Endothelial cell of umbilical vein (primary cell): ENCODE measurements at regions not wholly inside any gene's neighbourhood (a gene's known extent, or its start where the extent isn't known, plus 50 kb on each side); places are given as distances from the start of the nearest gene placed in this dataset.

Experiments
- BruUV-seq: library from RNA; stranded (reverse); fragments of 400-500 nt; replicated peaks from 2 replicates; lab custom pipeline; 2021; lab: Mats Ljungman, UMichigan
- CTCF ChIA-PET: fragments of 300-600, 350-600 bp; sonication (Branson Sonifier 250); formaldehyde crosslinking; loops from one replicate; lab custom pipeline; 2021; ENCODE audit warnings: antibody characterized with exemption, inconsistent platforms; lab: Charles Lee
- POLR2A ChIA-PET: fragments of 300-600, 350-600 bp; sonication (Branson Sonifier 250); formaldehyde crosslinking; loops from one replicate; lab custom pipeline; 2021; ENCODE audit warnings: antibody characterized with exemption, inconsistent platforms; lab: Charles Lee
- DNase-seq: peaks from one replicate; pipeline ENCODE4 v3.0.0-alpha.2; 2011; ENCODE audit warnings: low read depth, low spot score
- FAIRE-seq: peaks from 2 replicates; lab custom pipeline; 2011; peaks lifted over from hg19 to GRCh38; lab: Jason Lieb, UNC
- H2AFZ ChIP-seq: 2 replicates; pipeline ENCODE4 v1.6.0; 2012; ENCODE audit warnings: low read depth, low read length, control low read depth, inconsistent platforms
- H3K27ac ChIP-seq: 2 replicates; pipeline ENCODE4 v1.5.1; 2011; ENCODE audit warnings: low read depth, mild to moderate bottlenecking, control low read depth, low read length, moderate library complexity; ENCODE audit not compliant: insufficient read depth
- H3K27me3 ChIP-seq, 2 experiments: 2 replicates each; pipeline versions ENCODE4 v1.6.0 to v1.6.1; 2011; ENCODE audit warnings: low read length in 2 of 2, mixed read lengths in 1 of 2; ENCODE audit not compliant: control insufficient read depth in 2 of 2, insufficient read depth in 2 of 2
- H3K36me3 ChIP-seq, 2 experiments: 2 replicates in 1 of 2; 3 replicates in 1 of 2; pipeline ENCODE4 v1.5.1; 2011; ENCODE audit warnings: low read length in 2 of 2, mild to moderate bottlenecking in 1 of 2, moderate library complexity in 1 of 2; ENCODE audit not compliant: control insufficient read depth in 2 of 2, insufficient read depth in 2 of 2; ENCODE audit errors: extremely low read depth in 1 of 2
- H3K4me1 ChIP-seq: 3 replicates; pipeline ENCODE4 v1.5.1; 2011; ENCODE audit warnings: mild to moderate bottlenecking, low read length; ENCODE audit not compliant: control insufficient read depth, insufficient read depth; ENCODE audit errors: extremely low read depth
- H3K4me2 ChIP-seq: 2 replicates; pipeline ENCODE4 v1.6.1; 2011; ENCODE audit warnings: low read length, control low read depth, mixed read lengths; ENCODE audit not compliant: insufficient read depth
- H3K4me3 ChIP-seq, 3 experiments: fragments of 200-600 bp in 1 of 3; sonication (generic), shearing (Covaris generic) in 1 of 3; replicated peaks in 1 of 3; 2 replicates each; pipeline ENCODE4 v1.5.1; 2011 to 2016; ENCODE audit warnings: control low read depth in 3 of 3, low read length in 3 of 3, mild to moderate bottlenecking in 2 of 3, inconsistent platforms in 1 of 3, low read depth in 1 of 3, moderate library complexity in 1 of 3; ENCODE audit not compliant: insufficient read depth in 1 of 3
- H3K79me2 ChIP-seq: 2 replicates; pipeline ENCODE4 v1.6.0; 2012; ENCODE audit warnings: low read length, inconsistent platforms; ENCODE audit not compliant: control insufficient read depth, insufficient read depth
- H3K9ac ChIP-seq: replicated peaks from 2 replicates; pipeline ENCODE3; 2011; ENCODE audit warnings: low read length, control low read depth; ENCODE audit not compliant: insufficient read depth; ENCODE audit errors: extremely low read depth
- H3K9me1 ChIP-seq: replicated peaks from 3 replicates; pipeline ENCODE4 v1.6.0; 2011; ENCODE audit warnings: mild to moderate bottlenecking, low read length; ENCODE audit not compliant: control insufficient read depth, insufficient read depth; ENCODE audit errors: extremely low read depth
- H3K9me3 ChIP-seq: replicated peaks from 2 replicates; pipeline ENCODE4 v1.5.1; 2012; ENCODE audit warnings: low read length, inconsistent platforms; ENCODE audit not compliant: control insufficient read depth, insufficient read depth
- H4K20me1 ChIP-seq: replicated peaks from 2 replicates; pipeline ENCODE3; 2011; ENCODE audit warnings: mild to moderate bottlenecking, low read length; ENCODE audit not compliant: control insufficient read depth, insufficient read depth; ENCODE audit errors: extremely low read depth
- CTCF ChIP-seq, 2 donors: IDR thresholded peaks; 1 replicate in 1 of 2; 2 replicates in 1 of 2; pipeline ENCODE4 v1.5.1; 2011; ENCODE audit warnings: low read length in 2 of 2, mild to moderate bottlenecking in 2 of 2, moderate library complexity in 2 of 2, control low read depth in 1 of 2, inconsistent platforms in 1 of 2, low read depth in 1 of 2; ENCODE audit not compliant: insufficient read depth in 1 of 2; ENCODE audit errors: extremely low read depth in 1 of 2
- EZH2 ChIP-seq: IDR thresholded peaks from 2 replicates; pipeline ENCODE4 v1.6.1; 2012; ENCODE audit warnings: borderline replicate concordance, low read depth, mild to moderate bottlenecking, moderate library complexity, low read length, inconsistent platforms; ENCODE audit not compliant: severe bottlenecking
- FOS ChIP-seq: IDR thresholded peaks from 2 replicates; pipeline ENCODE4 v1.6.1; 2011; ENCODE audit warnings: mild to moderate bottlenecking, low read length, moderate library complexity, borderline replicate concordance; ENCODE audit not compliant: insufficient read depth
- GATA2 ChIP-seq: IDR thresholded peaks from 2 replicates; pipeline ENCODE4 v1.7.0; 2011; ENCODE audit warnings: low read depth, mild to moderate bottlenecking, moderate library complexity, mixed read lengths, low read length; ENCODE audit not compliant: insufficient read length, insufficient read depth
- JUN ChIP-seq: IDR thresholded peaks from 2 replicates; pipeline ENCODE4 v1.6.1; 2011; ENCODE audit warnings: borderline replicate concordance, low read depth; ENCODE audit not compliant: insufficient read length, insufficient read depth
- MYC ChIP-seq: IDR thresholded peaks from one replicate; pipeline ENCODE4 v1.6.1; 2011; ENCODE audit warnings: mild to moderate bottlenecking, low read depth, low read length
- POLR2A ChIP-seq: IDR thresholded peaks from 2 replicates; pipeline ENCODE4 v1.6.1; 2012; ENCODE audit warnings: low read depth, mild to moderate bottlenecking, control low read depth, low read length
- POLR2AphosphoS5 ChIP-seq: IDR thresholded peaks from 2 replicates; pipeline ENCODE4 v1.6.1; 2012; ENCODE audit warnings: low read depth, mild to moderate bottlenecking, control low read depth, low read length, moderate library complexity; ENCODE audit not compliant: insufficient read depth
- dilution Hi-C: fragments of 300-500 bp; cut with MboI; formaldehyde crosslinking; loops from one replicate; pipeline ENCODE4 v1.15.0; 2019; ENCODE audit warnings: low sequenced_read_pairs; ENCODE audit not compliant: extremely low pct_ligation_motif_present
- intact Hi-C: fragments of 100-400 bp; cut with micrococcal nuclease; formaldehyde crosslinking; loops from one replicate; pipeline ENCODE4 v1.10.0; 2022
- TF ChIP-seq, protein P1 (sequence below): IDR thresholded peaks from 2 replicates; pipeline ENCODE4 v1.6.1; 2011; ENCODE audit not compliant: insufficient read depth, insufficient read length

DNA sequence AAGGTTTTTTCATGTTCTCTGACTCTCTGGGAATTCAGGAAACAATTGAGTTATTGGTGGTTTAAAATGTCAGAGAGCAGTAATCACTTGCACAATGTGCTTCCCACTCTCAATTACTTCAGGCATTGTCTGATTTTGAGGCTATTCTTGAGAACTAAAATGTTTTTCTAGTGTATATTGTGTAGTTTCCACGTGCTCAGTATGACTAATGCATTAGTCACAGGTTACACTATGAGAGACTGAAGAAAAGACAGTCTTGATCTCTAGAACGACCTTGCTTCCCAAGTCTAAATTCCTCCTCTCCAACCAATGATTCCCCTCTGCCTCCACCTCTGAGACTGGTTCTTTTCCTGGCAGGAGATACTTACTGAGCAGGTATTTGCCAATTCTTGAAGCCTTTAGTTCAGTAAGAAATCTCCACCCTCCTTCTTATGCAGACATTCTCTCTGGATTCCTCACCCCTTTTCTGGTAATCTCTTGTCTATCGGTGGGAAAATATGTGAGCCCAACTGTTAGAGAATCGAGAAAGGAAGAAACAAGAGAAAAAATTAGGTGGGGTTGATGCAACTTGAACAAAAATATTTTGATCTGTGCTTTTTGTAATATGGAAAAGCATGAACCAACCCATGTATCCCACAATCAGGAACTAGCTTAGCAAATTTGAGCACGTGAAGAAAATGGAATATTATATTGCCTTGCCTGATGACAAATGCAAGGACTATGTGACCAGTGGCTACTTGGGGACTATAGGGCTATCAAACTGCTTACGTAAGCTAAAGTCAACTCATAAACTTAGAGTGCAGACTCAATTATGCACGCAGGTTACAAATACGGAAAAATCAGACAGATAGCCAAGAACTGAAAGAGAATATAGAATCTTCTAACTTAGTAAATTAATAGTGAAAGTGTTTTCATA lies 61.1 kb upstream of the SLC22A16 start:
- Histone ChIP-seq H3K4me3 (no peak overlapping the region), H3K9me1 (no peaks in the 10 kb centered on the region)
- intact Hi-C loops, result loop anchor here (1.0 kb wide), 2 partner anchors 9 to 339 kb away; no protein-coding TSS in a partner anchor

More for the DNA sequence above, 61.1 kb upstream of the SLC22A16 start:
- Histone ChIP-seq H3K9me3 (no peaks in the 10 kb centered on the region), H3K9ac (no peak overlapping the region), H3K36me3 (no peaks in the 10 kb centered on the region), H3K4me1 (peaks cover 10% of the 10 kb centered on the region), H3K27ac (no peak overlapping the region), H3K4me2 (peak overlapping the region; percentile 21), H2AFZ (no peak overlapping the region), H3K79me2 (no peaks in the 10 kb centered on the region), H4K20me1 (no peaks in the 10 kb centered on the region), H3K27me3 (peaks cover 67 to 81% of the 10 kb centered on the region in 2 experiments)
- dilution Hi-C loops, result no loop called here
- ChIA-PET CTCF (interaction anchor here (1.3 to 3.0 kb wide), 3 partner anchors 9 to 12 kb away, joined by 3 to 12 read pairs (median 3); no protein-coding TSS in a partner anchor), POLR2A (interaction anchor here (2.4 kb wide), 1 partner anchor 337 kb away, joined by 8 read pairs; the partner anchor contains the start of gene AMD1)
- TF ChIP-seq GATA2 (peak; percentile 72), POLR2A (no peak), POLR2AphosphoS5 (peak; percentile 86), EZH2 (no peak), CTCF (IDR thresholded peaks at IDR 0.05; ENCODE audit: extremely low read depth in 1 of 2, insufficient read depth in 1 of 2, low read depth in 1 of 2, low read length in 2 of 2) (no peak), FOS (peak; percentile 91), MYC (no peak), JUN (peak; percentile 98)
- TF ChIP-seq, protein P1, sequence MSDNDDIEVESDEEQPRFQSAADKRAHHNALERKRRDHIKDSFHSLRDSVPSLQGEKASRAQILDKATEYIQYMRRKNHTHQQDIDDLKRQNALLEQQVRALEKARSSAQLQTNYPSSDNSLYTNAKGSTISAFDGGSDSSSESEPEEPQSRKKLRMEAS, result peak; percentile 78
- peak; percentile 97 for DNase-seq
- peak; percentile 78 for FAIRE-seq
- BruUV-seq, result no TSS peak
